ENCODE measurements at regions not wholly inside any gene's neighbourhood (a gene's known extent, or its start where the extent isn't known, plus 50 kb on each side); places are given as distances from the start of the nearest gene placed in this dataset.

- H3K4me3 ChIP-seq, result no peak overlapping the region
- H3K27ac ChIP-seq, result no peak overlapping the region
- no peaks in the 10 kb centered on the region for H3K9me3 ChIP-seq
- no peaks in the 10 kb centered on the region for H3K27me3 ChIP-seq
- no peak for TF ChIP-seq CTCF (IDR thresholded peaks at IDR 0.05)
- no peak for TF ChIP-seq POLR2A (IDR thresholded peaks at IDR 0.05)
- H3K36me3 ChIP-seq, result no peaks in the 10 kb centered on the region
- no peaks in the 10 kb centered on the region for H3K4me1 ChIP-seq
- no peak for DNase-seq
These were observed 87.0 kb upstream of the CERS6 start for GRCh38 chr2:168369031-168369430.

GRCh38 chr2:168371273-168372019 is 84.6 kb upstream of the CERS6 start:
- H3K4me3 ChIP-seq, result no peak overlapping the region
- DNase-seq, result no peak
- no peaks in the 10 kb centered on the region for H3K36me3 ChIP-seq
- H3K9me3 ChIP-seq, result peaks cover 0 to under 1% (median 0%) of the 10 kb centered on the region in 4 donors
- H3K27me3 ChIP-seq, result no peaks in the 10 kb centered on the region
- H3K27ac ChIP-seq, result no peak overlapping the region
- no peak for TF ChIP-seq CTCF (IDR thresholded peaks at IDR 0.05)
- no peaks in the 10 kb centered on the region for H3K4me1 ChIP-seq

- Histone ChIP-seq H3K9me3 (peaks cover 0 to 6% (median 0%) of the 10 kb centered on the region in 4 donors), H3K36me3 (no peaks in the 10 kb centered on the region), H3K4me1 (no peaks in the 10 kb centered on the region), H3K27ac (no peak overlapping the region), H3K4me3 (no peak overlapping the region), H3K27me3 (no peaks in the 10 kb centered on the region)
- TF ChIP-seq CTCF (IDR thresholded peaks at IDR 0.05), result no peak
- TF ChIP-seq POLR2A (IDR thresholded peaks at IDR 0.05), result no peak
- DNase-seq, result no peak
These were observed 82.6 kb upstream of the CERS6 start for GRCh38 chr2:168373468-168373867.

GRCh38 chr2:168375195-168375798 is 80.8 kb upstream of the CERS6 start:
- Histone ChIP-seq H3K36me3 (no peaks in the 10 kb centered on the region), H3K4me3 (no peak overlapping the region), H3K27me3 (no peaks in the 10 kb centered on the region), H3K27ac (no peak overlapping the region), H3K9me3 (peaks cover 0 to 6% (median 0%) of the 10 kb centered on the region in 4 donors), H3K4me1 (no peaks in the 10 kb centered on the region)
- TF ChIP-seq CTCF (IDR thresholded peaks at IDR 0.05) (peak in 4 of 6 experiments; percentile 7 to 42 (median 40)), POLR2A (IDR thresholded peaks at IDR 0.05) (no peak)
- no peak for DNase-seq

- no peaks in the 10 kb centered on the region for H3K36me3 ChIP-seq
- peaks cover 0 to 6% (median 0%) of the 10 kb centered on the region in 4 donors for H3K9me3 ChIP-seq
- H3K4me3 ChIP-seq, result no peak overlapping the region
- no peaks in the 10 kb centered on the region for H3K27me3 ChIP-seq
- no peak for TF ChIP-seq CTCF (IDR thresholded peaks at IDR 0.05)
- TF ChIP-seq POLR2A (IDR thresholded peaks at IDR 0.05), result no peak
- H3K4me1 ChIP-seq, result no peaks in the 10 kb centered on the region
- DNase-seq, result no peak
- no peak overlapping the region for H3K27ac ChIP-seq
These were observed 77.0 kb upstream of the CERS6 start for GRCh38 chr2:168378960-168379669.
